ENCODE measurements at regions not wholly inside any gene's neighbourhood (a gene's known extent, or its start where the extent isn't known, plus 50 kb on each side); places are given as distances from the start of the nearest gene placed in this dataset.
"Not testable (repeated sequence)": the region's sequence is repeated elsewhere in the genome, so short reads cannot be mapped to it uniquely, and the experiment has no call there.

- Histone ChIP-seq H3K27me3 (ENCODE audit: control insufficient read depth in 3 of 3, insufficient read depth in 3 of 3, low read length in 3 of 3) (no peaks in the 10 kb centered on the region), H3K9me3 (ENCODE audit: control insufficient read depth in 2 of 2, insufficient read depth in 1 of 2, low read depth in 1 of 2, low read length in 1 of 2) (no peaks in the 10 kb centered on the region), H3K27ac (ENCODE audit: low read depth in 1 of 3, low read length in 2 of 3) (no peak overlapping the region), H3K36me3 (ENCODE audit: control insufficient read depth in 3 of 3, insufficient read depth in 2 of 3, low read depth in 1 of 3, low read length in 3 of 3) (no peaks in the 10 kb centered on the region), H3K4me3 (ENCODE audit: low read depth in 1 of 3, low read length in 3 of 3) (no peak overlapping the region), H3K4me1 (ENCODE audit: control insufficient read depth in 3 of 3, insufficient read depth in 2 of 3, low read depth in 1 of 3, low read length in 2 of 3) (no peaks in the 10 kb centered on the region)
- no peak for FAIRE-seq
- DNase-seq, result no peak
- WGBS, 3 donors, result 62 to 71% (median 65%) methylated on average over 3 of the region's 3 CpGs
Observed at GRCh38 chr1:220957233-220957605, 78.0 kb downstream of the HLX start.

- DNase-seq (no peak), FAIRE-seq (no peak)
- no peaks in the 10 kb centered on the region for H3K36me3 ChIP-seq (ENCODE audit: control insufficient read depth in 3 of 3, insufficient read depth in 2 of 3, low read depth in 1 of 3, low read length in 3 of 3)
- H3K27ac ChIP-seq (ENCODE audit: low read depth in 1 of 3, low read length in 2 of 3), result no peak overlapping the region
- H3K4me1 ChIP-seq (ENCODE audit: control insufficient read depth in 3 of 3, insufficient read depth in 2 of 3, low read depth in 1 of 3, low read length in 2 of 3), result no peaks in the 10 kb centered on the region
- no peak overlapping the region for H3K4me3 ChIP-seq (ENCODE audit: low read depth in 1 of 3, low read length in 3 of 3)
- 64 to 77% (median 76%) methylated on average over 1 of the region's 1 CpG for WGBS, 3 donors
- H3K9me3 ChIP-seq (ENCODE audit: control insufficient read depth in 2 of 2, insufficient read depth in 1 of 2, low read depth in 1 of 2, low read length in 1 of 2), result no peaks in the 10 kb centered on the region
- no peaks in the 10 kb centered on the region for H3K27me3 ChIP-seq (ENCODE audit: control insufficient read depth in 3 of 3, insufficient read depth in 3 of 3, low read length in 3 of 3)
Observed at GRCh38 chr1:220958234-220958633, 79.0 kb downstream of the HLX start.

GRCh38 chr1:220962031-220962751 lies 82.9 kb downstream of the HLX start:
- Histone ChIP-seq H3K9me3 (ENCODE audit: control insufficient read depth in 2 of 2, insufficient read depth in 1 of 2, low read depth in 1 of 2, low read length in 1 of 2) (no peaks in the 10 kb centered on the region), H3K4me3 (ENCODE audit: low read depth in 1 of 3, low read length in 3 of 3) (no peak overlapping the region), H3K27ac (ENCODE audit: low read depth in 1 of 3, low read length in 2 of 3) (no peak overlapping the region), H3K4me1 (ENCODE audit: control insufficient read depth in 3 of 3, insufficient read depth in 2 of 3, low read depth in 1 of 3, low read length in 2 of 3) (no peaks in the 10 kb centered on the region), H3K27me3 (ENCODE audit: control insufficient read depth in 3 of 3, insufficient read depth in 3 of 3, low read length in 3 of 3) (no peaks in the 10 kb centered on the region), H3K36me3 (ENCODE audit: control insufficient read depth in 3 of 3, insufficient read depth in 2 of 3, low read depth in 1 of 3, low read length in 3 of 3) (no peaks in the 10 kb centered on the region)
- DNase-seq (no peak), FAIRE-seq (no peak)
- WGBS, 3 donors, result 59 to 80% (median 74%) methylated on average over 1 of the region's 1 CpG

- 53 to 73% (median 55%) methylated on average over 3 of the region's 3 CpGs for WGBS, 3 donors
- DNase-seq (no peak), FAIRE-seq (no peak)
- H3K27me3 ChIP-seq (ENCODE audit: control insufficient read depth in 3 of 3, insufficient read depth in 3 of 3, low read length in 3 of 3), result no peaks in the 10 kb centered on the region
- H3K36me3 ChIP-seq (ENCODE audit: control insufficient read depth in 3 of 3, insufficient read depth in 2 of 3, low read depth in 1 of 3, low read length in 3 of 3), result no peaks in the 10 kb centered on the region
- H3K4me1 ChIP-seq (ENCODE audit: control insufficient read depth in 3 of 3, insufficient read depth in 2 of 3, low read depth in 1 of 3, low read length in 2 of 3), result no peaks in the 10 kb centered on the region
- H3K9me3 ChIP-seq (ENCODE audit: control insufficient read depth in 2 of 2, insufficient read depth in 1 of 2, low read depth in 1 of 2, low read length in 1 of 2), result no peaks in the 10 kb centered on the region
- H3K4me3 ChIP-seq (ENCODE audit: low read depth in 1 of 3, low read length in 3 of 3), result no peak overlapping the region
- no peak overlapping the region for H3K27ac ChIP-seq (ENCODE audit: low read depth in 1 of 3, low read length in 2 of 3)
Observed at GRCh38 chr1:220966041-220966440, 86.8 kb downstream of the HLX start.

DNA sequence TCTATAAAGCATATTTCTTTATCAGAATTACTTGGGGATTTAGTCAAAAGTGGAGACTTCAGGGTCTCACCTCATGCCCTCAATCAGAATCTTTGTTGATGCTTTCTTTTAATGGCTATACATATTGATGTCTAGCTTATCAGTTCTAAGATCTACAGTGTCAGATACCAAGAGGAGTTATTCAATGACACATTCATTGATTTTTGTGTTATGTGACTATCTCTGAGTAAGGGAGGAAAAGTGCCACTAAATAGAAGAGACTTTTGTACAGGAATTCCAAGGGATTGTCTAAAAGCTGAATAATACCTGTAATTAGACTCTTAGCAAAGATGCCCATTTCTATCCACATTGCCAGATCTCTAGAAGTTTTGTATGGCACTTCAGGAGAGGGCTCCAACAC lies 87.2 kb downstream of the HLX start:
- DNase-seq, result no peak
- Histone ChIP-seq H3K9me3 (ENCODE audit: control insufficient read depth in 2 of 2, insufficient read depth in 1 of 2, low read depth in 1 of 2, low read length in 1 of 2) (no peaks in the 10 kb centered on the region), H3K4me3 (ENCODE audit: low read depth in 1 of 3, low read length in 3 of 3) (no peak overlapping the region), H3K36me3 (ENCODE audit: control insufficient read depth in 3 of 3, insufficient read depth in 2 of 3, low read depth in 1 of 3, low read length in 3 of 3) (no peaks in the 10 kb centered on the region), H3K27ac (ENCODE audit: low read depth in 1 of 3, low read length in 2 of 3) (no peak overlapping the region), H3K27me3 (ENCODE audit: control insufficient read depth in 3 of 3, insufficient read depth in 3 of 3, low read length in 3 of 3) (no peaks in the 10 kb centered on the region), H3K4me1 (ENCODE audit: control insufficient read depth in 3 of 3, insufficient read depth in 2 of 3, low read depth in 1 of 3, low read length in 2 of 3) (no peaks in the 10 kb centered on the region)
- no peak for FAIRE-seq

- Histone ChIP-seq H3K4me1 (ENCODE audit: control insufficient read depth in 3 of 3, insufficient read depth in 2 of 3, low read depth in 1 of 3, low read length in 2 of 3) (no peaks in the 10 kb centered on the region), H3K27ac (ENCODE audit: low read depth in 1 of 3, low read length in 2 of 3) (no peak overlapping the region), H3K9me3 (ENCODE audit: control insufficient read depth in 2 of 2, insufficient read depth in 1 of 2, low read depth in 1 of 2, low read length in 1 of 2) (no peaks in the 10 kb centered on the region), H3K4me3 (ENCODE audit: low read depth in 1 of 3, low read length in 3 of 3) (no peak overlapping the region), H3K36me3 (ENCODE audit: control insufficient read depth in 3 of 3, insufficient read depth in 2 of 3, low read depth in 1 of 3, low read length in 3 of 3) (no peaks in the 10 kb centered on the region), H3K27me3 (ENCODE audit: control insufficient read depth in 3 of 3, insufficient read depth in 3 of 3, low read length in 3 of 3) (no peaks in the 10 kb centered on the region)
- DNase-seq, result no peak
- no peak for FAIRE-seq
- 57 to 62% (median 61%) methylated on average over 8 of the region's 8 CpGs for WGBS, 3 donors
Observed at GRCh38 chr1:220966881-220967611, 87.8 kb downstream of the HLX start.

DNA sequence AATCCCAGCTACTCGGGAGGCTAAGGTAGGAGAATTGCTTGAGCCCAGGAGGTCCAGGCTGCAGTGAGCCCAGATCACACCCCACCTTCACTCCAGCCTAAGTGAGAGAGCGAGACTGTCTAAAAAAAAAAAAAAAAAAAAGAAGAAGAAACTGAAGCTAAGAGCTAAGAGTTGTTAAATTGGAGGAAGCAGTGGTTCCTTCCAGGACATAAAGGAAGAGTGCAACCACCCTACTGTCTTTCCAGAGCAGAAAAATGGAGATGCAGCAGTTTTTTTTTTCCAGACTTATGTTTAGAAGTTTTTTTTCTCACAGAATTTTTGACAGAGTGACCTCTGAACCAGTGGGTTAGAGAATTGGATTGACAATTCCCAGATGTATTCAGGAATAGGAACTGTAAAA lies 88.7 kb downstream of the HLX start:
- no peaks in the 10 kb centered on the region for H3K36me3 ChIP-seq (ENCODE audit: control insufficient read depth in 3 of 3, insufficient read depth in 2 of 3, low read depth in 1 of 3, low read length in 3 of 3)
- FAIRE-seq, result no peak
- no peak overlapping the region for H3K27ac ChIP-seq (ENCODE audit: low read depth in 1 of 3, low read length in 2 of 3)
- H3K4me1 ChIP-seq (ENCODE audit: control insufficient read depth in 3 of 3, insufficient read depth in 2 of 3, low read depth in 1 of 3, low read length in 2 of 3), result no peaks in the 10 kb centered on the region
- no peaks in the 10 kb centered on the region for H3K27me3 ChIP-seq (ENCODE audit: control insufficient read depth in 3 of 3, insufficient read depth in 3 of 3, low read length in 3 of 3)
- no peak overlapping the region for H3K4me3 ChIP-seq (ENCODE audit: low read depth in 1 of 3, low read length in 3 of 3)
- WGBS, 3 donors, result 76 to 92% (median 89%) methylated on average over 2 of the region's 2 CpGs
- no peak for DNase-seq
- H3K9me3 ChIP-seq (ENCODE audit: control insufficient read depth in 2 of 2, insufficient read depth in 1 of 2, low read depth in 1 of 2, low read length in 1 of 2), result no peaks in the 10 kb centered on the region

DNA sequence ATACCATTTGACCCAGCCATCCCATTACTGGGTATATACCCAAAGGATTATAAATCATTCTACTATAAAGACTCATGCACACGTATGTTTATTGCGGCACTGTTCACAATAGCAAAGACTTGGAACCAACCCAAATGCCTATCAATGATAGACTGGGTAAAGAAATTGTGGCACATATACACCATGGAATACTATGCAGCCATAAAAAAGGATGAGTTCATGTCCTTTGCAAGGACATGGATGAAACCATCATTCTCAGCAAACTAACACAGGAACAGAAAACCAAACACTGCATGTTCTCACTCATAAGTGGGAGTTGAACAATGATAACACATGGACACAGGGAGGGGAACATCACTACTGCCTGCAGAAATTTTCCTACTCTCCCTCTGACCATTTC lies 90.0 kb downstream of the HLX start:
- 84 to 93% (median 92%) methylated on average over 2 of the region's 2 CpGs for WGBS, 3 donors
- not testable (repeated sequence) for H3K9me3 ChIP-seq (ENCODE audit: control insufficient read depth in 2 of 2, insufficient read depth in 1 of 2, low read depth in 1 of 2, low read length in 1 of 2)

GRCh38 chr1:220970311-220970710 lies 91.1 kb downstream of the HLX start:
- FAIRE-seq (no peak), DNase-seq (no peak)
- 86 to 93% (median 90%) methylated on average over 4 of the region's 4 CpGs for WGBS, 3 donors

More for the DNA sequence above, 90.0 kb downstream of the HLX start:
- not testable (repeated sequence) for H3K4me1 ChIP-seq (ENCODE audit: control insufficient read depth in 3 of 3, insufficient read depth in 2 of 3, low read depth in 1 of 3, low read length in 2 of 3); H3K27me3 ChIP-seq (ENCODE audit: control insufficient read depth in 3 of 3, insufficient read depth in 3 of 3, low read length in 3 of 3); H3K4me3 ChIP-seq (ENCODE audit: low read depth in 1 of 3, low read length in 3 of 3); DNase-seq; H3K27ac ChIP-seq (ENCODE audit: low read depth in 1 of 3, low read length in 2 of 3); H3K36me3 ChIP-seq (ENCODE audit: control insufficient read depth in 3 of 3, insufficient read depth in 2 of 3, low read depth in 1 of 3, low read length in 3 of 3); FAIRE-seq

More at GRCh38 chr1:220970311-220970710, 91.1 kb downstream of the HLX start:
- H3K27me3 ChIP-seq (ENCODE audit: control insufficient read depth in 3 of 3, insufficient read depth in 3 of 3, low read length in 3 of 3), result no peaks in the 10 kb centered on the region
- no peaks in the 10 kb centered on the region for H3K9me3 ChIP-seq (ENCODE audit: control insufficient read depth in 2 of 2, insufficient read depth in 1 of 2, low read depth in 1 of 2, low read length in 1 of 2)
- H3K4me1 ChIP-seq (ENCODE audit: control insufficient read depth in 3 of 3, insufficient read depth in 2 of 3, low read depth in 1 of 3, low read length in 2 of 3), result no peaks in the 10 kb centered on the region
- no peak overlapping the region for H3K4me3 ChIP-seq (ENCODE audit: low read depth in 1 of 3, low read length in 3 of 3)
- no peaks in the 10 kb centered on the region for H3K36me3 ChIP-seq (ENCODE audit: control insufficient read depth in 3 of 3, insufficient read depth in 2 of 3, low read depth in 1 of 3, low read length in 3 of 3)
- H3K27ac ChIP-seq (ENCODE audit: low read depth in 1 of 3, low read length in 2 of 3), result no peak overlapping the region
